ENCODE measurements at regions not wholly inside any gene's neighbourhood (a gene's known extent, or its start where the extent isn't known, plus 50 kb on each side); places are given as distances from the start of the nearest gene placed in this dataset.

- TF ChIP-seq, protein P1, sequence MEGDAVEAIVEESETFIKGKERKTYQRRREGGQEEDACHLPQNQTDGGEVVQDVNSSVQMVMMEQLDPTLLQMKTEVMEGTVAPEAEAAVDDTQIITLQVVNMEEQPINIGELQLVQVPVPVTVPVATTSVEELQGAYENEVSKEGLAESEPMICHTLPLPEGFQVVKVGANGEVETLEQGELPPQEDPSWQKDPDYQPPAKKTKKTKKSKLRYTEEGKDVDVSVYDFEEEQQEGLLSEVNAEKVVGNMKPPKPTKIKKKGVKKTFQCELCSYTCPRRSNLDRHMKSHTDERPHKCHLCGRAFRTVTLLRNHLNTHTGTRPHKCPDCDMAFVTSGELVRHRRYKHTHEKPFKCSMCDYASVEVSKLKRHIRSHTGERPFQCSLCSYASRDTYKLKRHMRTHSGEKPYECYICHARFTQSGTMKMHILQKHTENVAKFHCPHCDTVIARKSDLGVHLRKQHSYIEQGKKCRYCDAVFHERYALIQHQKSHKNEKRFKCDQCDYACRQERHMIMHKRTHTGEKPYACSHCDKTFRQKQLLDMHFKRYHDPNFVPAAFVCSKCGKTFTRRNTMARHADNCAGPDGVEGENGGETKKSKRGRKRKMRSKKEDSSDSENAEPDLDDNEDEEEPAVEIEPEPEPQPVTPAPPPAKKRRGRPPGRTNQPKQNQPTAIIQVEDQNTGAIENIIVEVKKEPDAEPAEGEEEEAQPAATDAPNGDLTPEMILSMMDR (conservative IDR thresholded peaks at IDR 0.05): no peak
- H3K36me3 Mint-ChIP-seq (ENCODE audit: low read depth): no peaks in the 10 kb centered on the region
- no peaks in the 10 kb centered on the region for H3K4me1 Mint-ChIP-seq
- H3K4me3 Mint-ChIP-seq: no peak overlapping the region
- no peak for DNase-seq (ENCODE audit: low read depth, low spot score)
- H3K27me3 Mint-ChIP-seq (ENCODE audit: low read depth): no peaks in the 10 kb centered on the region
- H3K9me3 Mint-ChIP-seq: peaks cover 5% of the 10 kb centered on the region
- no peak overlapping the region for H3K27ac Mint-ChIP-seq (ENCODE audit: unreplicated experiment)
These were observed 317.0 kb downstream of the GABRB3 start for GRCh38 chr15:26455828-26456227.

DNA sequence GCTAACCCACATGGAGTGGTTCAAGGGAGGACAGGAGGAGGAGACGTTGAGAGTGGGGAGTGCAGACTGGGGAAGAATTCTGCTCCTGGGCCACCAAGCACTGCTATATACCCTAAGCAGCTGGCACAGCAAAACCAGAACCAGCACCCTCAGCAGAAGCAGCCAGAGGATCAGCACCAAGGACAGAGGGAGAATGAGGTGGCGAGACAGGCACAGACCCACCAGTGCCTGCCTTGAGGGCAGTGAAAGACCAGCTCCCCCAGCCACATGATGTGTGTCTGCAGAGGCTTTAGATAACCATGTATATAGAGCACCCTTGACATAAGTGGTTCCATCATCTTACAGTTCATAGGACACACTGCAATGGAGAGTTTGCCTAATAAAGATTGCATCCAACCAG lies 319.0 kb downstream of the GABRB3 start:
- no peaks in the 10 kb centered on the region for H3K27me3 Mint-ChIP-seq (ENCODE audit: low read depth)
- no peak overlapping the region for H3K27ac Mint-ChIP-seq (ENCODE audit: unreplicated experiment)
- DNase-seq (ENCODE audit: low read depth, low spot score): no peak
- TF ChIP-seq, protein P1 (conservative IDR thresholded peaks at IDR 0.05): no peak
- peaks cover 6% of the 10 kb centered on the region for H3K4me1 Mint-ChIP-seq
- peaks cover 5% of the 10 kb centered on the region for H3K9me3 Mint-ChIP-seq
- no peaks in the 10 kb centered on the region for H3K36me3 Mint-ChIP-seq (ENCODE audit: low read depth)
- no peak overlapping the region for H3K4me3 Mint-ChIP-seq

DNA sequence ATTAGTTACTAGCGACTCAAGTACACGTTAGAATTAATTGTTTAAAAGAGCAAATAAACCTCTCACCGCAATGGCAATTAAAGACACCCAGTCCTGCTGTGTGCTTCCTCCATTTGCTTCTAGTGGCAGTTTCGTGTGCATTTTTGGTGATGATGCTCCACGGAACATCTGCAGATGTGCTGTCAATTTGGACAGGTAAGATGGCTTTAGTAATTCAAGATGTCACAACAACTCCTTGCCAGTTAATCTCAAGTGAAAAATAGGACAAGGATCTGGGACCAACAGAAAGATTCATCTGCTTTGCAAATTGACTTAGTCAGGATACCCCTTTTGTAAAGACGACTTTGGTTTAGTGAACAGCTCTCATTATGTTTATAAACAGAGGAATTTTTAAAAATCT lies 320.9 kb downstream of the GABRB3 start:
- TF ChIP-seq, protein P1 (conservative IDR thresholded peaks at IDR 0.05): no peak
- no peaks in the 10 kb centered on the region for H3K9me3 Mint-ChIP-seq

GRCh38 chr15:26449291-26449690 lies 323.6 kb downstream of the GABRB3 start:
- no peak for DNase-seq (ENCODE audit: low read depth, low spot score)
- Mint-ChIP-seq H3K4me1 (peaks cover 6% of the 10 kb centered on the region), H3K9me3 (no peaks in the 10 kb centered on the region), H3K27me3 (ENCODE audit: low read depth) (no peaks in the 10 kb centered on the region), H3K36me3 (ENCODE audit: low read depth) (no peaks in the 10 kb centered on the region), H3K27ac (ENCODE audit: unreplicated experiment) (no peak overlapping the region), H3K4me3 (no peak overlapping the region)
- TF ChIP-seq, protein P1 (conservative IDR thresholded peaks at IDR 0.05): no peak

More for the DNA sequence above, 320.9 kb downstream of the GABRB3 start:
- Mint-ChIP-seq H3K27ac (ENCODE audit: unreplicated experiment) (no peak overlapping the region), H3K4me3 (no peak overlapping the region), H3K36me3 (ENCODE audit: low read depth) (no peaks in the 10 kb centered on the region), H3K4me1 (peaks cover 6% of the 10 kb centered on the region), H3K27me3 (ENCODE audit: low read depth) (no peaks in the 10 kb centered on the region)
- no peak for DNase-seq (ENCODE audit: low read depth, low spot score)

DNA sequence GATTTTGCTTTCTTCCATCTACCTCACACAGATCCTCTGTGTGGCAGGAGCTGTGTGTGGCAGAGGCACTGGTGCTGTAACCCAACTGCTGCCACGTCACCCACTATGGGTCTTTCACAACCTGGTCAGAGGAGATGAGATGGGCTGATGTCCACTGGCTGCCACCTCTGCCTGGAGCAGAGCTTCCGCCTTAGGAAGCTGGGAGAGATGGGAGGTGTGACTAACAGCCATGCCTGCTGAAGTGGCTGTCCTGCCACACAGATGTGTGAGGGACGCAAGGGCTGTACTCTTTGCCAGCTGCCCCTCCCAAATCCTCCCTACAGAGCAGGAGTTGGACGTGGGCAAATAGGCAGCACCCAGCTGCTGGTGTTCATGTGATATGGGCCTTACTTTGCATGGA lies 329.5 kb downstream of the GABRB3 start:
- Mint-ChIP-seq H3K27me3 (ENCODE audit: low read depth) (no peaks in the 10 kb centered on the region), H3K4me1 (peaks cover 5% of the 10 kb centered on the region), H3K27ac (ENCODE audit: unreplicated experiment) (no peak overlapping the region), H3K36me3 (ENCODE audit: low read depth) (no peaks in the 10 kb centered on the region), H3K9me3 (no peaks in the 10 kb centered on the region), H3K4me3 (no peak overlapping the region)
- no peak for DNase-seq (ENCODE audit: low read depth, low spot score)
- TF ChIP-seq, protein P1 (conservative IDR thresholded peaks at IDR 0.05): no peak

DNA sequence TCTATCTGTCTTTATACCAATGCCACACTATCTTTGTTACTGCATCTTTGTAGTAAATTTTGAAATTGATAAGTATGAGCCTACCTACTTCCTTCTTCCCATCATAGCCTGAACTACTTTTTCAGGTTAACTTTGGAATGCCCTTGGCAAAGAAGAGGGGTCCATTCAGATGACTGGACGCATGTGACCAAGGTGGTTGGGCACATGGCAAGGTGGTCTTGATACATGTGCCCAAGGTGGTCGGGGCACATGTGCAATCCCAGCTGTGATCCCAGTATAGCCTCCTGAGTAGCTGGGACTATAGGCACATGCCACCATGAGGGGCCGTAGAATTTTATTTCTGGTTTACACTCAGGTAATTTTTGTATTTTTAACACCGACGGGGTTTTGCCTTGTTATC lies 330.2 kb downstream of the GABRB3 start:
- H3K36me3 Mint-ChIP-seq (ENCODE audit: low read depth): no peaks in the 10 kb centered on the region
- H3K4me1 Mint-ChIP-seq: peaks cover 8% of the 10 kb centered on the region
- no peaks in the 10 kb centered on the region for H3K9me3 Mint-ChIP-seq
- TF ChIP-seq, protein P1 (conservative IDR thresholded peaks at IDR 0.05): no peak
- DNase-seq (ENCODE audit: low read depth, low spot score): no peak
- no peak overlapping the region for H3K4me3 Mint-ChIP-seq
- no peak overlapping the region for H3K27ac Mint-ChIP-seq (ENCODE audit: unreplicated experiment)
- no peaks in the 10 kb centered on the region for H3K27me3 Mint-ChIP-seq (ENCODE audit: low read depth)
